GM19467 (cell line): ENCODE measurements at regions not wholly inside any gene's neighbourhood (a gene's known extent, or its start where the extent isn't known, plus 50 kb on each side); places are given as distances from the start of the nearest gene placed in this dataset.

Experiments
- ATAC-seq: cut with Tn5 transposase; IDR thresholded peaks from one replicate; pipeline ENCODE4 v1.9.1; 2021; ENCODE audit warnings: mild to moderate bottlenecking, moderate library complexity; ENCODE audit not compliant: unreplicated experiment

- ATAC-seq = no peak
Measured at GRCh38 chr6:6376845-6377244, 56.4 kb upstream of the F13A1 start.

- no peak for ATAC-seq
Measured at GRCh38 chr6:6377621-6378020, 57.2 kb upstream of the F13A1 start.

GRCh38 chr6:6379573-6379972 is 59.1 kb upstream of the F13A1 start:
- ATAC-seq = no peak

GRCh38 chr6:6384520-6384919 is 64.1 kb upstream of the F13A1 start:
- no peak for ATAC-seq

GRCh38 chr6:6386010-6386409 is 65.5 kb upstream of the F13A1 start:
- no peak for ATAC-seq

GRCh38 chr6:6390849-6391602 is 70.6 kb upstream of the F13A1 start:
- peak; percentile 46 for ATAC-seq

GRCh38 chr6:6392214-6393068 is 72.0 kb upstream of the F13A1 start:
- ATAC-seq = peak; percentile 68

- peak; percentile 25 for ATAC-seq
Measured at GRCh38 chr6:6393069-6393529, 72.6 kb upstream of the F13A1 start.

- ATAC-seq = no peak
Measured at GRCh38 chr6:6395581-6396197, 75.2 kb upstream of the F13A1 start.

- no peak for ATAC-seq
Measured at GRCh38 chr6:6397842-6398241, 77.4 kb upstream of the F13A1 start.

- ATAC-seq = no peak
Measured at GRCh38 chr6:6399568-6399967, 79.1 kb upstream of the F13A1 start.

GRCh38 chr6:6401401-6401800 is 80.9 kb upstream of the F13A1 start:
- no peak for ATAC-seq

GRCh38 chr6:6402006-6402405 is 81.5 kb upstream of the F13A1 start:
- ATAC-seq = no peak

- no peak for ATAC-seq
Measured at GRCh38 chr6:6402591-6402990, 82.1 kb upstream of the F13A1 start.

- no peak for ATAC-seq
Measured at GRCh38 chr6:6405031-6405430, 84.6 kb upstream of the F13A1 start.

- ATAC-seq = no peak
Measured at GRCh38 chr6:6405997-6406714, 85.7 kb upstream of the F13A1 start.

GRCh38 chr6:6406715-6407070 is 86.2 kb upstream of the F13A1 start:
- ATAC-seq = no peak

- ATAC-seq = peak; percentile 97
Measured at GRCh38 chr6:6407071-6407741, 86.7 kb upstream of the F13A1 start.

- ATAC-seq = no peak
Measured at GRCh38 chr6:6409397-6410030, 89.1 kb upstream of the F13A1 start.

GRCh38 chr6:6411115-6411514 is 90.7 kb upstream of the F13A1 start:
- ATAC-seq = no peak
